Keratinocyte (primary cell): ENCODE measurements at regions not wholly inside any gene's neighbourhood (a gene's known extent, or its start where the extent isn't known, plus 50 kb on each side); places are given as distances from the start of the nearest gene placed in this dataset.

Source experiments
- CTCF ChIP-seq, 3 experiments: IDR thresholded peaks in 1 of 3; conservative IDR thresholded peaks in 1 of 3; optimal IDR thresholded peaks in 1 of 3; 2 replicates in 2 of 3; 3 replicates in 1 of 3; pipeline versions ENCODE3 to v1.5.1; 2011; ENCODE audit warnings: low read length in 3 of 3, mild to moderate bottlenecking in 3 of 3, moderate library complexity in 2 of 3, control low read depth in 1 of 3, inconsistent platforms in 1 of 3; ENCODE audit not compliant: insufficient read depth in 2 of 3; ENCODE audit errors: extremely low read depth in 1 of 3
- EZH2 ChIP-seq: IDR thresholded peaks from one replicate; pipeline ENCODE4 v1.6.1; 2012; ENCODE audit warnings: inconsistent platforms, mild to moderate bottlenecking, low read length, moderate library complexity

- TF ChIP-seq CTCF (optimal IDR thresholded peaks at IDR 0.05 in 1 of 3, IDR thresholded peaks at IDR 0.05 in 1 of 3, conservative IDR thresholded peaks at IDR 0.05 in 1 of 3; ENCODE audit: extremely low read depth in 1 of 3, insufficient read depth in 2 of 3, low read length in 3 of 3): no peak
- no peak for TF ChIP-seq EZH2
These were observed 389.4 kb upstream of the AUTS2 start for GRCh38 chr7:69208848-69209247.
